ENCODE measurements at regions not wholly inside any gene's neighbourhood (a gene's known extent, or its start where the extent isn't known, plus 50 kb on each side); places are given as distances from the start of the nearest gene placed in this dataset.

- no peaks in the 10 kb centered on the region for H3K36me3 ChIP-seq (ENCODE audit: control insufficient read depth in 2 of 2, insufficient read depth in 2 of 2, low read length in 1 of 2)
- DNase-seq (ENCODE audit: low read depth in 6 of 9, low spot score in 9 of 9), result no peak
- no peaks in the 10 kb centered on the region for H3K9me3 ChIP-seq (ENCODE audit: control insufficient read depth in 2 of 2, insufficient read depth in 1 of 2, low read length in 1 of 2)
- H3K4me3 ChIP-seq (ENCODE audit: low read length in 2 of 2), result no peak overlapping the region
- H3K27ac ChIP-seq (ENCODE audit: low read depth in 1 of 2, low read length in 1 of 2), result no peak overlapping the region
- WGBS, result 97% methylated on average over 1 of the region's 1 CpG
- no peaks in the 10 kb centered on the region for H3K27me3 ChIP-seq (ENCODE audit: control insufficient read depth in 2 of 2, insufficient read depth in 1 of 2, low read length in 1 of 2)
- no peaks in the 10 kb centered on the region for H3K4me1 ChIP-seq (ENCODE audit: control insufficient read depth in 2 of 2, insufficient read depth in 2 of 2, low read length in 2 of 2)
Measured at GRCh38 chr9:7293091-7293490, 506.5 kb downstream of the DMAC1 start.

DNA sequence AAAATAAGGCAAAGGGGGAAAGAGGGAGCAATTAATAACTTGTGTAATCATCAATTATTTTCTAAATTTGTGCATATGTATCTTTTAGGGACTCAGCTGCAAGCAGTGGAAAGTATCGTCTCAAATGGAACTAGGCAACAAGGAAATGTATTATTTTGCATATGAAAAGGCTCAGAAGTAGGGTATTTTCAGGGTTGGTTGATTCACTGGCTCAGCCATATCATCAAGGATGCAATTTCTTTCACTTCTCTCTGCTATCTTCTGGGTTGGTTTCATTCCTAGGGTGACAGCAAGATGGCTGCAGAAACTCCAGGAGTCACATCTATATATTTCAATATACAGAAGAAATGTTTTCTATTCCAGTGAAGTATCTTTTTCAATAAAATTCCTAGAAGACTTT, 509.8 kb downstream of the DMAC1 start:
- WGBS, result 94% methylated on average over 1 of the region's 1 CpG
- no peak for DNase-seq (ENCODE audit: low read depth in 6 of 9, low spot score in 9 of 9)
- Histone ChIP-seq H3K27me3 (ENCODE audit: control insufficient read depth in 2 of 2, insufficient read depth in 1 of 2, low read length in 1 of 2) (no peaks in the 10 kb centered on the region), H3K9me3 (ENCODE audit: control insufficient read depth in 2 of 2, insufficient read depth in 1 of 2, low read length in 1 of 2) (no peaks in the 10 kb centered on the region), H3K4me3 (ENCODE audit: low read length in 2 of 2) (no peak overlapping the region), H3K4me1 (ENCODE audit: control insufficient read depth in 2 of 2, insufficient read depth in 2 of 2, low read length in 2 of 2) (no peaks in the 10 kb centered on the region), H3K27ac (ENCODE audit: low read depth in 1 of 2, low read length in 1 of 2) (no peak overlapping the region), H3K36me3 (ENCODE audit: control insufficient read depth in 2 of 2, insufficient read depth in 2 of 2, low read length in 1 of 2) (no peaks in the 10 kb centered on the region)

DNA sequence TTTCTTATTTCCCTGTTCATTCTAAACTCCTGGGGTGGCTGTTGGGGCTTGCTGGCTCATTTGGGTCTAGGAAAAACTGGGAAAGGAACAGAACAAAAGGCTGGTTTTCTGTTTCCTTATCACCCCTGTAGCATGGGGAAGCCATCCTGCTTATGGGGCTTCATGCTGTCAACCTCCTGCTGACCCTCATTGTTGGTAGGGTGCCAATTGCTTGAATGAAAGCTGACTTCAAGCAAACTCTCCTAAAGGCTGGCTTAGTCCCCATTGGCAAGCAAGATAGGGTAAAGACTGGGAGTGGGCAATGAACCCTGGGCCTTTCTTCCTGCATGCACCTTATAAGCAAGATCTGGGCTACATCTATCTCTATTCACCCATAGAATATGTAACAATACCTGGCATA, 511.6 kb downstream of the DMAC1 start:
- Histone ChIP-seq H3K4me1 (ENCODE audit: control insufficient read depth in 2 of 2, insufficient read depth in 2 of 2, low read length in 2 of 2) (no peaks in the 10 kb centered on the region), H3K27ac (ENCODE audit: low read depth in 1 of 2, low read length in 1 of 2) (no peak overlapping the region), H3K36me3 (ENCODE audit: control insufficient read depth in 2 of 2, insufficient read depth in 2 of 2, low read length in 1 of 2) (no peaks in the 10 kb centered on the region), H3K27me3 (ENCODE audit: control insufficient read depth in 2 of 2, insufficient read depth in 1 of 2, low read length in 1 of 2) (no peaks in the 10 kb centered on the region), H3K9me3 (ENCODE audit: control insufficient read depth in 2 of 2, insufficient read depth in 1 of 2, low read length in 1 of 2) (no peaks in the 10 kb centered on the region), H3K4me3 (ENCODE audit: low read length in 2 of 2) (no peak overlapping the region)
- DNase-seq (ENCODE audit: low read depth in 6 of 9, low spot score in 9 of 9), result no peak

DNA sequence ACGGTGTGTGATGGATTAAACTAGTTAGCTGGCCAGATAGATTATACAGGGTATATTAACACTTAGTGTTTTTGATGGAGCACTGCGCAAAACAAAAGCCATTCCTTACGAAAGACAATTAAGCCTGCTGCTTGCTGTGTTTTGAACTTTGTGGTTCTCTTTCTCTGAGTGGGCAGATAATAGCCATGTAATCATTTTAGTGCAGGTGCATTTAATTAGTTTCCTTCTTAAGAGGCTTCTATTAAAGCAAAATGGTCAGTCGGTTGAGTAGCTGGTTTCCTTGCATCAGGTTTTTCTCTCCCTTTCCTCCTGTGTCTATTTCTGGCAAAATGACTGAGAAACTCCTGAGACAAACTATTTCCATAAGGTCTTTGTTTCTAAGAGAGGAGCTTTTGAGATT, 512.5 kb downstream of the DMAC1 start:
- Histone ChIP-seq H3K36me3 (ENCODE audit: control insufficient read depth in 2 of 2, insufficient read depth in 2 of 2, low read length in 1 of 2) (no peaks in the 10 kb centered on the region), H3K9me3 (ENCODE audit: control insufficient read depth in 2 of 2, insufficient read depth in 1 of 2, low read length in 1 of 2) (no peaks in the 10 kb centered on the region), H3K27ac (ENCODE audit: low read depth in 1 of 2, low read length in 1 of 2) (no peak overlapping the region), H3K4me3 (ENCODE audit: low read length in 2 of 2) (no peak overlapping the region), H3K4me1 (ENCODE audit: control insufficient read depth in 2 of 2, insufficient read depth in 2 of 2, low read length in 2 of 2) (no peaks in the 10 kb centered on the region), H3K27me3 (ENCODE audit: control insufficient read depth in 2 of 2, insufficient read depth in 1 of 2, low read length in 1 of 2) (no peaks in the 10 kb centered on the region)
- WGBS, result 89% methylated on average over 4 of the region's 4 CpGs
- DNase-seq (ENCODE audit: low read depth in 6 of 9, low spot score in 9 of 9), result no peak

GRCh38 chr9:7286101-7286500, 513.5 kb downstream of the DMAC1 start:
- Histone ChIP-seq H3K36me3 (ENCODE audit: control insufficient read depth in 2 of 2, insufficient read depth in 2 of 2, low read length in 1 of 2) (no peaks in the 10 kb centered on the region), H3K4me3 (ENCODE audit: low read length in 2 of 2) (no peak overlapping the region), H3K9me3 (ENCODE audit: control insufficient read depth in 2 of 2, insufficient read depth in 1 of 2, low read length in 1 of 2) (no peaks in the 10 kb centered on the region), H3K4me1 (ENCODE audit: control insufficient read depth in 2 of 2, insufficient read depth in 2 of 2, low read length in 2 of 2) (no peaks in the 10 kb centered on the region), H3K27me3 (ENCODE audit: control insufficient read depth in 2 of 2, insufficient read depth in 1 of 2, low read length in 1 of 2) (no peaks in the 10 kb centered on the region), H3K27ac (ENCODE audit: low read depth in 1 of 2, low read length in 1 of 2) (no peak overlapping the region)
- 95% methylated on average over 2 of the region's 2 CpGs for WGBS
- no peak for DNase-seq (ENCODE audit: low read depth in 6 of 9, low spot score in 9 of 9)

- Histone ChIP-seq H3K36me3 (ENCODE audit: control insufficient read depth in 2 of 2, insufficient read depth in 2 of 2, low read length in 1 of 2) (no peaks in the 10 kb centered on the region), H3K9me3 (ENCODE audit: control insufficient read depth in 2 of 2, insufficient read depth in 1 of 2, low read length in 1 of 2) (no peaks in the 10 kb centered on the region), H3K27ac (ENCODE audit: low read depth in 1 of 2, low read length in 1 of 2) (no peak overlapping the region), H3K4me1 (ENCODE audit: control insufficient read depth in 2 of 2, insufficient read depth in 2 of 2, low read length in 2 of 2) (no peaks in the 10 kb centered on the region), H3K4me3 (ENCODE audit: low read length in 2 of 2) (no peak overlapping the region), H3K27me3 (ENCODE audit: control insufficient read depth in 2 of 2, insufficient read depth in 1 of 2, low read length in 1 of 2) (no peaks in the 10 kb centered on the region)
- WGBS, result 55% methylated on average over 5 of the region's 5 CpGs
- no peak for DNase-seq (ENCODE audit: low read depth in 6 of 9, low spot score in 9 of 9)
Measured at GRCh38 chr9:7285199-7285598, 514.4 kb downstream of the DMAC1 start.

DNA sequence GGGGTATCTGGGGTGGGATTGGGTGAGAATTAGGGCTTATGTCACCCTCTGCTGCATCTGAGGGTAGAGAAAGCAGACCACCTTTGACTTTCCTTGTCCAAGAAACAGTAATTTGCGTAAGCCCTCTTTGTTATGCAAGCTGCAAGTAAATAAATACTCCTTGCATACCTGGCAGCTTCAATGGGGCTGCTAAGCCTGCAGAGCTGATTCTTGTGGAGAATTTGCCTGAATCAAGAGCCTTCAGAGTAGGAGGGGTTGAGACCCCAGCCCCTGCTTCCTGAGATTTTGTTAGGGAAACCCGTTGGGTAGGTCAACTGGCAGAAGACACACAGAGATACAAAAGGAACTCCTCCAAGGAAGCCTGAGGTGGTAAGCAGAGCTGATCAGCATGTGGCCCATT, 515.1 kb downstream of the DMAC1 start:
- WGBS, result 47% methylated on average over 2 of the region's 2 CpGs
- no peak overlapping the region for H3K27ac ChIP-seq (ENCODE audit: low read depth in 1 of 2, low read length in 1 of 2)

GRCh38 chr9:7284117-7284516, 515.5 kb downstream of the DMAC1 start:
- 96% methylated on average over 1 of the region's 1 CpG for WGBS
- H3K27me3 ChIP-seq (ENCODE audit: control insufficient read depth in 2 of 2, insufficient read depth in 1 of 2, low read length in 1 of 2), result no peaks in the 10 kb centered on the region
- H3K9me3 ChIP-seq (ENCODE audit: control insufficient read depth in 2 of 2, insufficient read depth in 1 of 2, low read length in 1 of 2), result no peaks in the 10 kb centered on the region
- H3K4me1 ChIP-seq (ENCODE audit: control insufficient read depth in 2 of 2, insufficient read depth in 2 of 2, low read length in 2 of 2), result no peaks in the 10 kb centered on the region
- no peak overlapping the region for H3K4me3 ChIP-seq (ENCODE audit: low read length in 2 of 2)
- DNase-seq (ENCODE audit: low read depth in 6 of 9, low spot score in 9 of 9), result no peak
- no peak overlapping the region for H3K27ac ChIP-seq (ENCODE audit: low read depth in 1 of 2, low read length in 1 of 2)
- H3K36me3 ChIP-seq (ENCODE audit: control insufficient read depth in 2 of 2, insufficient read depth in 2 of 2, low read length in 1 of 2), result no peaks in the 10 kb centered on the region

More for the DNA sequence above, 515.1 kb downstream of the DMAC1 start:
- DNase-seq (ENCODE audit: low read depth in 6 of 9, low spot score in 9 of 9), result no peak
- no peaks in the 10 kb centered on the region for H3K27me3 ChIP-seq (ENCODE audit: control insufficient read depth in 2 of 2, insufficient read depth in 1 of 2, low read length in 1 of 2)
- H3K9me3 ChIP-seq (ENCODE audit: control insufficient read depth in 2 of 2, insufficient read depth in 1 of 2, low read length in 1 of 2), result no peaks in the 10 kb centered on the region
- no peaks in the 10 kb centered on the region for H3K36me3 ChIP-seq (ENCODE audit: control insufficient read depth in 2 of 2, insufficient read depth in 2 of 2, low read length in 1 of 2)
- no peaks in the 10 kb centered on the region for H3K4me1 ChIP-seq (ENCODE audit: control insufficient read depth in 2 of 2, insufficient read depth in 2 of 2, low read length in 2 of 2)
- no peak overlapping the region for H3K4me3 ChIP-seq (ENCODE audit: low read length in 2 of 2)

- Histone ChIP-seq H3K36me3 (ENCODE audit: control insufficient read depth in 2 of 2, insufficient read depth in 2 of 2, low read length in 1 of 2) (no peaks in the 10 kb centered on the region), H3K27ac (ENCODE audit: low read depth in 1 of 2, low read length in 1 of 2) (no peak overlapping the region), H3K4me1 (ENCODE audit: control insufficient read depth in 2 of 2, insufficient read depth in 2 of 2, low read length in 2 of 2) (no peaks in the 10 kb centered on the region), H3K4me3 (ENCODE audit: low read length in 2 of 2) (no peak overlapping the region), H3K9me3 (ENCODE audit: control insufficient read depth in 2 of 2, insufficient read depth in 1 of 2, low read length in 1 of 2) (no peaks in the 10 kb centered on the region), H3K27me3 (ENCODE audit: control insufficient read depth in 2 of 2, insufficient read depth in 1 of 2, low read length in 1 of 2) (no peaks in the 10 kb centered on the region)
- 88% methylated on average over 5 of the region's 5 CpGs for WGBS
- DNase-seq (ENCODE audit: low read depth in 6 of 9, low spot score in 9 of 9), result no peak
Measured at GRCh38 chr9:7273575-7273974, 515.8 kb downstream of the KDM4C start.

GRCh38 chr9:7266911-7267595, 509.3 kb downstream of the KDM4C start:
- Histone ChIP-seq H3K4me3 (ENCODE audit: low read length in 2 of 2) (no peak overlapping the region), H3K9me3 (ENCODE audit: control insufficient read depth in 2 of 2, insufficient read depth in 1 of 2, low read length in 1 of 2) (no peaks in the 10 kb centered on the region), H3K27me3 (ENCODE audit: control insufficient read depth in 2 of 2, insufficient read depth in 1 of 2, low read length in 1 of 2) (no peaks in the 10 kb centered on the region), H3K4me1 (ENCODE audit: control insufficient read depth in 2 of 2, insufficient read depth in 2 of 2, low read length in 2 of 2) (no peaks in the 10 kb centered on the region), H3K27ac (ENCODE audit: low read depth in 1 of 2, low read length in 1 of 2) (no peak overlapping the region), H3K36me3 (ENCODE audit: control insufficient read depth in 2 of 2, insufficient read depth in 2 of 2, low read length in 1 of 2) (no peaks in the 10 kb centered on the region)
- DNase-seq (ENCODE audit: low read depth in 6 of 9, low spot score in 9 of 9), result no peak
- 93% methylated on average over 14 of the region's 14 CpGs for WGBS

Data from thymus (tissue), 11 donors.